ENCODE measurements at regions not wholly inside any gene's neighbourhood (a gene's known extent, or its start where the extent isn't known, plus 50 kb on each side); places are given as distances from the start of the nearest gene placed in this dataset.

DNA sequence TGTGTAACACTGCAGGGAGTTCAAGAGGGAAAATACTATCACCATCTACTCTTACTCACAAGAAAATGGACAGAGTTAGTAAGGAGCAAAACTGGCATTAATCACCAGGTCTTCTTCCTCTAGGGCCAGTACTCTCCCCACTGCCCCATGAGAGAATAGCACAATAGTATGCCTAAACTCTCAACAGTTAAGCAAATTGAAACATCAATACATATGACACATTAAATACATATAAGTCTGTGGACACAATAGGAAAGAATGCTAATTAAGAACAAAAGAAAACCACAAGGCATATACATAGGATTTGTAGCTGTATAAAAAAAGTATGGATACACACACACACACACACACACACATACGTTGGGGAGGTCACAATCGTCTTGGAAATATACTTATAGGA, 197.9 kb upstream of the BDNF start (continued):
- TF ChIP-seq, protein P1, sequence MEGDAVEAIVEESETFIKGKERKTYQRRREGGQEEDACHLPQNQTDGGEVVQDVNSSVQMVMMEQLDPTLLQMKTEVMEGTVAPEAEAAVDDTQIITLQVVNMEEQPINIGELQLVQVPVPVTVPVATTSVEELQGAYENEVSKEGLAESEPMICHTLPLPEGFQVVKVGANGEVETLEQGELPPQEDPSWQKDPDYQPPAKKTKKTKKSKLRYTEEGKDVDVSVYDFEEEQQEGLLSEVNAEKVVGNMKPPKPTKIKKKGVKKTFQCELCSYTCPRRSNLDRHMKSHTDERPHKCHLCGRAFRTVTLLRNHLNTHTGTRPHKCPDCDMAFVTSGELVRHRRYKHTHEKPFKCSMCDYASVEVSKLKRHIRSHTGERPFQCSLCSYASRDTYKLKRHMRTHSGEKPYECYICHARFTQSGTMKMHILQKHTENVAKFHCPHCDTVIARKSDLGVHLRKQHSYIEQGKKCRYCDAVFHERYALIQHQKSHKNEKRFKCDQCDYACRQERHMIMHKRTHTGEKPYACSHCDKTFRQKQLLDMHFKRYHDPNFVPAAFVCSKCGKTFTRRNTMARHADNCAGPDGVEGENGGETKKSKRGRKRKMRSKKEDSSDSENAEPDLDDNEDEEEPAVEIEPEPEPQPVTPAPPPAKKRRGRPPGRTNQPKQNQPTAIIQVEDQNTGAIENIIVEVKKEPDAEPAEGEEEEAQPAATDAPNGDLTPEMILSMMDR (conservative IDR thresholded peaks at IDR 0.05; ENCODE audit: low read depth in 2 of 2): no peak
- TF ChIP-seq, protein P2, sequence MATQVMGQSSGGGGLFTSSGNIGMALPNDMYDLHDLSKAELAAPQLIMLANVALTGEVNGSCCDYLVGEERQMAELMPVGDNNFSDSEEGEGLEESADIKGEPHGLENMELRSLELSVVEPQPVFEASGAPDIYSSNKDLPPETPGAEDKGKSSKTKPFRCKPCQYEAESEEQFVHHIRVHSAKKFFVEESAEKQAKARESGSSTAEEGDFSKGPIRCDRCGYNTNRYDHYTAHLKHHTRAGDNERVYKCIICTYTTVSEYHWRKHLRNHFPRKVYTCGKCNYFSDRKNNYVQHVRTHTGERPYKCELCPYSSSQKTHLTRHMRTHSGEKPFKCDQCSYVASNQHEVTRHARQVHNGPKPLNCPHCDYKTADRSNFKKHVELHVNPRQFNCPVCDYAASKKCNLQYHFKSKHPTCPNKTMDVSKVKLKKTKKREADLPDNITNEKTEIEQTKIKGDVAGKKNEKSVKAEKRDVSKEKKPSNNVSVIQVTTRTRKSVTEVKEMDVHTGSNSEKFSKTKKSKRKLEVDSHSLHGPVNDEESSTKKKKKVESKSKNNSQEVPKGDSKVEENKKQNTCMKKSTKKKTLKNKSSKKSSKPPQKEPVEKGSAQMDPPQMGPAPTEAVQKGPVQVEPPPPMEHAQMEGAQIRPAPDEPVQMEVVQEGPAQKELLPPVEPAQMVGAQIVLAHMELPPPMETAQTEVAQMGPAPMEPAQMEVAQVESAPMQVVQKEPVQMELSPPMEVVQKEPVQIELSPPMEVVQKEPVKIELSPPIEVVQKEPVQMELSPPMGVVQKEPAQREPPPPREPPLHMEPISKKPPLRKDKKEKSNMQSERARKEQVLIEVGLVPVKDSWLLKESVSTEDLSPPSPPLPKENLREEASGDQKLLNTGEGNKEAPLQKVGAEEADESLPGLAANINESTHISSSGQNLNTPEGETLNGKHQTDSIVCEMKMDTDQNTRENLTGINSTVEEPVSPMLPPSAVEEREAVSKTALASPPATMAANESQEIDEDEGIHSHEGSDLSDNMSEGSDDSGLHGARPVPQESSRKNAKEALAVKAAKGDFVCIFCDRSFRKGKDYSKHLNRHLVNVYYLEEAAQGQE (IDR thresholded peaks at IDR 0.05; ENCODE audit: unreplicated experiment): no peak

DNA sequence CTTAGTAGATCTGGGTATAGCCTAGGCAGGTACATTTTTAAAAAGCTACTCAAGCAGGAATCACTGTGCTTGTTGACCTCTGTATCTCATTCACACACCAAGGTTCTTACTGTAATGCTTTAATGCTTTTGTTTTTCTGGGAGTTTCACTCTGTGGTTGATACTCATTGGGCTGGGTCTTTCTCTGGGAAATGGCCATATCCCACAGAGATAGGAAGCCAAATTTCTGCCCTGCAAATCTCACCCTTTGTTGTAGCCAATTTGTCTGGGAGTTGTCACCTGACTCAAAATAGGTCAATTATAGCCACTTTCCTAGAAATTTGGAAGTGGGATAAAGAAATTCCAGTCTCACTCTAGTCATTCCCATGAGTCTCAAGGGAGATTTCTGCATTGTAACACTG, 195.8 kb upstream of the BDNF start:
- Histone ChIP-seq H3K27me3 (ENCODE audit: insufficient read depth) (no peaks in the 10 kb centered on the region), H3F3A (replicated peaks; ENCODE audit: low read depth) (no peaks in the 10 kb centered on the region), H3K4me1 (ENCODE audit: insufficient read depth) (peaks cover 1% of the 10 kb centered on the region; the same call in 1 of the 2 replicates), H2AFZ (peak overlapping the region; percentile 3; the same call in 1 of the 2 replicates), H3K9me2 (ENCODE audit: insufficient read depth) (peaks cover 9% of the 10 kb centered on the region; the same call in 1 of the 2 replicates), H3K27ac (ENCODE audit: low read depth) (no peak overlapping the region), H3K36me3 (ENCODE audit: insufficient read depth) (no peaks in the 10 kb centered on the region), H3K4me3 (no peak overlapping the region), H3K79me2 (replicated peaks; ENCODE audit: insufficient read depth) (no peaks in the 10 kb centered on the region), H4K20me1 (replicated peaks; ENCODE audit: insufficient read depth) (no peaks in the 10 kb centered on the region), H3K4me2 (no peak overlapping the region)
- DNase-seq (ENCODE audit: low spot score): no peak
- no peak for TF ChIP-seq NANOG (IDR thresholded peaks at IDR 0.05; ENCODE audit: borderline replicate concordance)
- TF ChIP-seq JUNB (IDR thresholded peaks at IDR 0.05; ENCODE audit: unreplicated experiment): no peak
- TF ChIP-seq ZNF114 (CRISPR knock-in tag; IDR thresholded peaks at IDR 0.05): no peak
- TF ChIP-seq POLR2AphosphoS5 (IDR thresholded peaks at IDR 0.05; ENCODE audit: low read depth): no peak
- TF ChIP-seq EZH2 (IDR thresholded peaks at IDR 0.05; ENCODE audit: low read depth, unreplicated experiment): no peak
- ATAC-seq: no peak
- peaks cover 1% of the 10 kb centered on the region for H3K27me3 Mint-ChIP-seq (ENCODE audit: insufficient read depth, low read depth, poor library complexity)
- H3K36me3 Mint-ChIP-seq (ENCODE audit: low read depth): no peaks in the 10 kb centered on the region
- H3K4me3 Mint-ChIP-seq: no peak overlapping the region
- peaks cover 9% of the 10 kb centered on the region for H3K4me1 Mint-ChIP-seq
- H3K9me3 Mint-ChIP-seq: no peaks in the 10 kb centered on the region
- H3K27ac Mint-ChIP-seq: no peak overlapping the region

DNA sequence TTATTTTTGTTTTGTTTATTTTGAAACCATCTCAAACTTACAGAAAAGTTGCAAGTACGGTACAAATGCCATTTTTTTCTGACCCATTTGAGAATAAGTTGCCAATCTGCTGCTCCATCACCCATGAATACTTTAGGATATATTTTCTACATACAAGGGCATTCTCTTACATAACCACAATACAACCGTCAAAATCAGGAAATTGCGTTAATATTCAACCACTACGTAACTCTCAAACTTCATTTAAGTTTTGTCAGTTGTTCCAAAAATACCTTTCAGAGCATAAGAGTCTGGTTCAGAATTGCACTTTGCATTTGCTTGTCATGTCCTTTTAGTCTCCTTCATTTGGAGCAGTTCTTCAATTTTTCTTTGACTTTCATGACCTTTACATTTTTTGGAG, 194.3 kb upstream of the BDNF start:
- no peaks in the 10 kb centered on the region for H3K4me1 ChIP-seq (ENCODE audit: insufficient read depth)
- no peaks in the 10 kb centered on the region for H3F3A ChIP-seq (replicated peaks; ENCODE audit: low read depth)
- no peaks in the 10 kb centered on the region for H3K79me2 ChIP-seq (replicated peaks; ENCODE audit: insufficient read depth)
- no peak overlapping the region for H2AFZ ChIP-seq
- H3K4me3 ChIP-seq: no peak overlapping the region
- Mint-ChIP-seq H3K4me3 (no peak overlapping the region), H3K36me3 (ENCODE audit: low read depth) (no peaks in the 10 kb centered on the region), H3K27me3 (ENCODE audit: insufficient read depth, low read depth, poor library complexity) (peaks cover 4% of the 10 kb centered on the region), H3K9me3 (no peaks in the 10 kb centered on the region), H3K4me1 (peaks cover 8% of the 10 kb centered on the region), H3K27ac (no peak overlapping the region)
- H4K20me1 ChIP-seq (replicated peaks; ENCODE audit: insufficient read depth): no peaks in the 10 kb centered on the region
- ATAC-seq (no peak), DNase-seq (ENCODE audit: low spot score) (no peak)
- H3K36me3 ChIP-seq (ENCODE audit: insufficient read depth): no peaks in the 10 kb centered on the region
- peaks cover 9% of the 10 kb centered on the region; the same call in 1 of the 2 replicates for H3K9me2 ChIP-seq (ENCODE audit: insufficient read depth)
- H3K27me3 ChIP-seq (ENCODE audit: insufficient read depth): no peaks in the 10 kb centered on the region
- no peak overlapping the region for H3K4me2 ChIP-seq
- H3K27ac ChIP-seq (ENCODE audit: low read depth): no peak overlapping the region
- TF ChIP-seq, protein P3, sequence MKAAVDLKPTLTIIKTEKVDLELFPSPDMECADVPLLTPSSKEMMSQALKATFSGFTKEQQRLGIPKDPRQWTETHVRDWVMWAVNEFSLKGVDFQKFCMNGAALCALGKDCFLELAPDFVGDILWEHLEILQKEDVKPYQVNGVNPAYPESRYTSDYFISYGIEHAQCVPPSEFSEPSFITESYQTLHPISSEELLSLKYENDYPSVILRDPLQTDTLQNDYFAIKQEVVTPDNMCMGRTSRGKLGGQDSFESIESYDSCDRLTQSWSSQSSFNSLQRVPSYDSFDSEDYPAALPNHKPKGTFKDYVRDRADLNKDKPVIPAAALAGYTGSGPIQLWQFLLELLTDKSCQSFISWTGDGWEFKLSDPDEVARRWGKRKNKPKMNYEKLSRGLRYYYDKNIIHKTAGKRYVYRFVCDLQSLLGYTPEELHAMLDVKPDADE (IDR thresholded peaks at IDR 0.05): no peak
- TF ChIP-seq, protein P2 (IDR thresholded peaks at IDR 0.05; ENCODE audit: unreplicated experiment): no peak
- TF ChIP-seq STAT1 (IDR thresholded peaks at IDR 0.05; ENCODE audit: unreplicated experiment) (no peak), ZNF114 (CRISPR knock-in tag; IDR thresholded peaks at IDR 0.05) (no peak)
